ENCODE measurements at regions not wholly inside any gene's neighbourhood (a gene's known extent, or its start where the extent isn't known, plus 50 kb on each side); places are given as distances from the start of the nearest gene placed in this dataset.

GRCh38 chr13:63010072-63010658 lies 1594.5 kb upstream of the PCDH20 start:
- TF ChIP-seq CTCF (conservative IDR thresholded peaks at IDR 0.05; ENCODE audit: low read depth in 2 of 2) = no peak
- TF ChIP-seq ZNF331 (CRISPR knock-in tag; IDR thresholded peaks at IDR 0.05; ENCODE audit: low read depth) = no peak
- no peak for TF ChIP-seq ZNF462 (CRISPR knock-in tag; IDR thresholded peaks at IDR 0.05)
- no peak for TF ChIP-seq JUNB (IDR thresholded peaks at IDR 0.05; ENCODE audit: unreplicated experiment)
- no peak for TF ChIP-seq ZNF114 (CRISPR knock-in tag; IDR thresholded peaks at IDR 0.05)
- no peak for TF ChIP-seq EZH2phosphoT487 (IDR thresholded peaks at IDR 0.05; ENCODE audit: unreplicated experiment)
- no peak for TF ChIP-seq REST (IDR thresholded peaks at IDR 0.05; ENCODE audit: unreplicated experiment)
- TF ChIP-seq EZH2 (IDR thresholded peaks at IDR 0.05; ENCODE audit: low read depth, unreplicated experiment) = no peak
- TF ChIP-seq STAT1 (IDR thresholded peaks at IDR 0.05; ENCODE audit: unreplicated experiment) = no peak
- TF ChIP-seq POLR2AphosphoS5 (IDR thresholded peaks at IDR 0.05; ENCODE audit: low read depth) = no peak
- no peak for TF ChIP-seq CREB1 (CRISPR knock-in tag; IDR thresholded peaks at IDR 0.05; ENCODE audit: low read depth)
- no peak for TF ChIP-seq ETS1 (IDR thresholded peaks at IDR 0.05)
- TF ChIP-seq NANOG (IDR thresholded peaks at IDR 0.05; ENCODE audit: borderline replicate concordance) = no peak
- H3K9me3 Mint-ChIP-seq = peaks cover 65% of the 10 kb centered on the region

More at GRCh38 chr13:63010072-63010658, 1594.5 kb upstream of the PCDH20 start:
- H3K27me3 ChIP-seq (ENCODE audit: insufficient read depth) = no peaks in the 10 kb centered on the region
- no peak overlapping the region for H3K27ac Mint-ChIP-seq
- H3K4me3 ChIP-seq = no peak overlapping the region
- no peaks in the 10 kb centered on the region for H3K4me1 ChIP-seq (ENCODE audit: insufficient read depth)
- no peak overlapping the region for H3K27ac ChIP-seq (ENCODE audit: low read depth)
- no peaks in the 10 kb centered on the region for H3F3A ChIP-seq (replicated peaks; ENCODE audit: low read depth)
- peaks cover 40% of the 10 kb centered on the region for H3K36me3 Mint-ChIP-seq (ENCODE audit: low read depth)
- H4K20me1 ChIP-seq (replicated peaks; ENCODE audit: insufficient read depth) = no peaks in the 10 kb centered on the region
- no peaks in the 10 kb centered on the region for H3K27me3 Mint-ChIP-seq (ENCODE audit: insufficient read depth, low read depth, poor library complexity)
- H2AFZ ChIP-seq = no peak overlapping the region
- H3K4me3 Mint-ChIP-seq = no peak overlapping the region
- no peak for ATAC-seq
- no peaks in the 10 kb centered on the region for H3K79me2 ChIP-seq (replicated peaks; ENCODE audit: insufficient read depth)
- H3K4me2 ChIP-seq = no peak overlapping the region
- peak; percentile 21 for DNase-seq (ENCODE audit: low spot score)
- no peaks in the 10 kb centered on the region for H3K4me1 Mint-ChIP-seq
- no peaks in the 10 kb centered on the region; the same call in 1 of the 2 replicates for H3K9me2 ChIP-seq (ENCODE audit: insufficient read depth)
- peaks cover 11% of the 10 kb centered on the region for H3K36me3 ChIP-seq (ENCODE audit: insufficient read depth)

All from GM23338 (cell line).